Neural cell (in vitro differentiated cells): ENCODE measurements at regions not wholly inside any gene's neighbourhood (a gene's known extent, or its start where the extent isn't known, plus 50 kb on each side); places are given as distances from the start of the nearest gene placed in this dataset.

Experiments
- H2AFZ ChIP-seq: fragments of 200-600, 300-800 bp; sonication (generic), shearing (Covaris generic); 2 replicates; pipeline ENCODE4 v1.6.0; 2014; ENCODE audit warnings: low read depth, mild to moderate bottlenecking, antibody characterized with exemption, low read length, moderate library complexity
- H3F3A ChIP-seq: fragments of 200-600 bp; shearing (Covaris generic); 2 replicates; pipeline ENCODE4 v1.6.1; 2016; ENCODE audit warnings: mild to moderate bottlenecking, moderate library complexity, mixed read lengths, antibody characterized with exemption, low read length; ENCODE audit not compliant: insufficient read depth, poor library complexity, severe bottlenecking
- H3K27ac ChIP-seq: fragments of 200-600, 300-800 bp; sonication (generic), shearing (Covaris generic); 2 replicates; pipeline ENCODE4 v1.5.1; 2014; ENCODE audit warnings: mild to moderate bottlenecking, low read length, moderate library complexity
- H3K27me3 ChIP-seq: fragments of 300-800, 200-600 bp; sonication (generic), shearing (Covaris generic); 2 replicates; pipeline ENCODE4 v1.6.0; 2014; ENCODE audit warnings: mild to moderate bottlenecking, low read depth, low read length, moderate library complexity; ENCODE audit not compliant: insufficient read depth
- H3K36me3 ChIP-seq: fragments of 300-800, 200-600 bp; sonication (generic), shearing (Covaris generic); 2 replicates; pipeline ENCODE4 v1.5.1; 2014; ENCODE audit warnings: mild to moderate bottlenecking, antibody characterized with exemption, low read length, moderate library complexity; ENCODE audit not compliant: insufficient read depth
- H3K4me2 ChIP-seq: fragments of 300-800, 200-600 bp; sonication (generic), shearing (Covaris generic); 2 replicates; pipeline ENCODE4 v1.6.0; 2014; ENCODE audit warnings: mild to moderate bottlenecking, low read length
- H3K4me3 ChIP-seq: fragments of 300-800, 200-600 bp; sonication (generic), shearing (Covaris generic); 2 replicates; pipeline ENCODE4 v1.5.1; 2014; ENCODE audit warnings: mild to moderate bottlenecking, low read length, moderate library complexity
- H3K79me2 ChIP-seq: fragments of 200-600 bp; shearing (Covaris generic); replicated peaks from 2 replicates; pipeline ENCODE4 v1.6.0; 2014; ENCODE audit warnings: mild to moderate bottlenecking, low read length, moderate library complexity; ENCODE audit not compliant: insufficient read depth
- H3K9ac ChIP-seq: fragments of 300-800, 200-600 bp; sonication (generic), shearing (Covaris generic); 2 replicates; pipeline ENCODE4 v1.6.1; 2016; ENCODE audit warnings: mild to moderate bottlenecking, low read length, mixed read lengths
- H3K9me2 ChIP-seq: fragments of 200-600 bp; shearing (Covaris generic); 2 replicates; pipeline ENCODE4 v1.6.1; 2016; ENCODE audit warnings: mild to moderate bottlenecking, low read length, mixed read lengths; ENCODE audit not compliant: insufficient read depth
- H3K9me3 ChIP-seq: fragments of 200-600, 300-800 bp; sonication (generic), shearing (Covaris generic); 2 replicates; pipeline ENCODE4 v1.6.1; 2016; ENCODE audit warnings: mild to moderate bottlenecking, mixed run types, low read length, moderate library complexity, mixed read lengths
- H4K20me1 ChIP-seq: fragments of 200-600 bp; shearing (Covaris generic); 2 replicates; pipeline ENCODE4 v1.6.1; 2016; ENCODE audit warnings: mild to moderate bottlenecking, mixed run types; ENCODE audit not compliant: insufficient read depth
- EP300 ChIP-seq: fragments of 450-650 bp; conservative IDR thresholded peaks from 2 replicates; pipeline ENCODE4 v1.6.1; 2014; ENCODE audit warnings: antibody characterized with exemption, mild to moderate bottlenecking, moderate library complexity; ENCODE audit not compliant: poor library complexity, severe bottlenecking
- EZH2 ChIP-seq: fragments of 200-600, 300-800 bp; shearing (Covaris generic), sonication (generic); IDR thresholded peaks from 2 replicates; pipeline ENCODE4 v1.6.1; 2014; ENCODE audit warnings: antibody characterized with exemption, low read length, borderline replicate concordance, mild to moderate bottlenecking; ENCODE audit not compliant: insufficient read depth, poor library complexity, severe bottlenecking
- MXI1 ChIP-seq: fragments of 450-650 bp; conservative IDR thresholded peaks from 2 replicates; pipeline ENCODE4 v1.6.1; 2014; ENCODE audit warnings: antibody characterized with exemption, mild to moderate bottlenecking; ENCODE audit not compliant: poor library complexity, severe bottlenecking
- POLR2AphosphoS5 ChIP-seq: IDR thresholded peaks from 2 replicates; pipeline ENCODE4 v1.6.1; 2012
- RAD21 ChIP-seq: fragments of 450-650 bp; conservative IDR thresholded peaks from 2 replicates; pipeline ENCODE4 v1.6.1; 2014; ENCODE audit warnings: antibody characterized with exemption, mild to moderate bottlenecking, moderate library complexity
- REST ChIP-seq: IDR thresholded peaks from 2 replicates; pipeline ENCODE4 v1.6.1; 2012; ENCODE audit warnings: borderline replicate concordance
- SMC3 ChIP-seq: fragments of 450-650 bp; conservative IDR thresholded peaks from 2 replicates; pipeline ENCODE4 v1.6.1; 2014; ENCODE audit warnings: antibody characterized with exemption, mild to moderate bottlenecking, moderate library complexity; ENCODE audit not compliant: poor library complexity
- TAF1 ChIP-seq: IDR thresholded peaks from 2 replicates; pipeline ENCODE4 v1.6.1; 2012; ENCODE audit warnings: low read depth
- TF ChIP-seq, protein P1 (sequence below): fragments of 450-650 bp; IDR thresholded peaks from 2 replicates; pipeline ENCODE4 v1.5.1; 2014; ENCODE audit warnings: antibody characterized with exemption, mild to moderate bottlenecking, moderate library complexity; ENCODE audit not compliant: poor library complexity, severe bottlenecking

DNA sequence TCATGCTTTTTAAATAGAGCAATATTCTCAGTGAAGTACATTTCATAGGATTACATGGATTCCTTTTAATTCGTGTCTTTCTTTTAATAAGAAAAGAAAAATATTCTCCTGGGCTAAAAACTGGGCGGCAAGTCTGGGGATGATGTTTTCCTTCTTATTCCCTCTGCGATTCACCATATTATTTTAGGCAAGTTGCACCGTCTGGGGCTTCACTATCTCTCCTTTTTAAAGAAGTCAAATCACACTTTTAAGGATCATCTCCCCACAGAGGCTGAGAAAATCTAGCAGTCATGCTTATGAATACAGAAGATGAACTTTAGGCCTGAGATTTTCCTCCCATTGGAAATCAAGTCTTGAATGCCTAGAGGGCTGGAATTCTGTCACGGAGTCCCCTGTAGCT, 104.1 kb downstream of the COPS8 start:
- no peaks in the 10 kb centered on the region for H3K36me3 ChIP-seq
- no peaks in the 10 kb centered on the region for H3F3A ChIP-seq
- TF ChIP-seq, protein P1, sequence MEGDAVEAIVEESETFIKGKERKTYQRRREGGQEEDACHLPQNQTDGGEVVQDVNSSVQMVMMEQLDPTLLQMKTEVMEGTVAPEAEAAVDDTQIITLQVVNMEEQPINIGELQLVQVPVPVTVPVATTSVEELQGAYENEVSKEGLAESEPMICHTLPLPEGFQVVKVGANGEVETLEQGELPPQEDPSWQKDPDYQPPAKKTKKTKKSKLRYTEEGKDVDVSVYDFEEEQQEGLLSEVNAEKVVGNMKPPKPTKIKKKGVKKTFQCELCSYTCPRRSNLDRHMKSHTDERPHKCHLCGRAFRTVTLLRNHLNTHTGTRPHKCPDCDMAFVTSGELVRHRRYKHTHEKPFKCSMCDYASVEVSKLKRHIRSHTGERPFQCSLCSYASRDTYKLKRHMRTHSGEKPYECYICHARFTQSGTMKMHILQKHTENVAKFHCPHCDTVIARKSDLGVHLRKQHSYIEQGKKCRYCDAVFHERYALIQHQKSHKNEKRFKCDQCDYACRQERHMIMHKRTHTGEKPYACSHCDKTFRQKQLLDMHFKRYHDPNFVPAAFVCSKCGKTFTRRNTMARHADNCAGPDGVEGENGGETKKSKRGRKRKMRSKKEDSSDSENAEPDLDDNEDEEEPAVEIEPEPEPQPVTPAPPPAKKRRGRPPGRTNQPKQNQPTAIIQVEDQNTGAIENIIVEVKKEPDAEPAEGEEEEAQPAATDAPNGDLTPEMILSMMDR, result no peak
- no peak for TF ChIP-seq POLR2AphosphoS5
- no peak for TF ChIP-seq TAF1
- no peak for TF ChIP-seq MXI1
- TF ChIP-seq RAD21, result no peak
- TF ChIP-seq REST, result no peak
- no peak for TF ChIP-seq EZH2
- TF ChIP-seq SMC3, result no peak
- no peak for TF ChIP-seq EP300
- no peak overlapping the region for H3K4me3 ChIP-seq
- H3K4me2 ChIP-seq, result no peak overlapping the region
- no peaks in the 10 kb centered on the region for H3K27me3 ChIP-seq
- H3K9ac ChIP-seq, result no peak overlapping the region
- no peak overlapping the region for H2AFZ ChIP-seq
- H3K27ac ChIP-seq, result no peak overlapping the region
- no peaks in the 10 kb centered on the region for H3K79me2 ChIP-seq
- no peaks in the 10 kb centered on the region for H3K9me3 ChIP-seq
- H3K9me2 ChIP-seq, result no peaks in the 10 kb centered on the region
- no peaks in the 10 kb centered on the region for H4K20me1 ChIP-seq

GRCh38 chr2:237190966-237191713, 105.5 kb downstream of the COPS8 start:
- no peak overlapping the region for H3K9ac ChIP-seq
- TF ChIP-seq TAF1 (no peak), EP300 (no peak), MXI1 (no peak), REST (no peak), EZH2 (no peak), POLR2AphosphoS5 (no peak), SMC3 (no peak)
- TF ChIP-seq, protein P1, result no peak
- no peak overlapping the region for H2AFZ ChIP-seq
- H3K27me3 ChIP-seq, result no peaks in the 10 kb centered on the region
- no peaks in the 10 kb centered on the region for H4K20me1 ChIP-seq
- no peaks in the 10 kb centered on the region for H3K9me2 ChIP-seq
- H3K4me3 ChIP-seq, result no peak overlapping the region
- H3K79me2 ChIP-seq, result no peaks in the 10 kb centered on the region
- H3K9me3 ChIP-seq, result no peaks in the 10 kb centered on the region
- no peak overlapping the region for H3K4me2 ChIP-seq
- H3F3A ChIP-seq, result no peaks in the 10 kb centered on the region
- no peaks in the 10 kb centered on the region for H3K36me3 ChIP-seq
- no peak overlapping the region for H3K27ac ChIP-seq
